IPS-15b (cell line): ENCODE measurements at regions not wholly inside any gene's neighbourhood (a gene's known extent, or its start where the extent isn't known, plus 50 kb on each side); places are given as distances from the start of the nearest gene placed in this dataset.
"Not testable (repeated sequence)": the region's sequence is repeated elsewhere in the genome, so short reads cannot be mapped to it uniquely, and the experiment has no call there.

Experiments used
- H3K27me3 ChIP-seq: one replicate; pipeline ENCODE4 v1.6.1; 2013; ENCODE audit warnings: low read length; ENCODE audit not compliant: control insufficient read depth, insufficient read depth
- H3K36me3 ChIP-seq: one replicate; pipeline ENCODE4 v1.6.1; 2013; ENCODE audit warnings: low read length; ENCODE audit not compliant: control insufficient read depth, insufficient read depth
- H3K4me1 ChIP-seq: one replicate; pipeline ENCODE4 v1.6.1; 2013; ENCODE audit warnings: mild to moderate bottlenecking, low read length; ENCODE audit not compliant: control insufficient read depth, insufficient read depth
- H3K4me3 ChIP-seq: one replicate; pipeline ENCODE4 v1.5.1; 2013; ENCODE audit warnings: low read depth, low read length
- H3K9ac ChIP-seq: one replicate; pipeline ENCODE4 v1.6.1; 2013; ENCODE audit warnings: low read depth, mild to moderate bottlenecking, low read length
- H3K9me3 ChIP-seq: one replicate; pipeline ENCODE4 v1.6.1; 2013; ENCODE audit warnings: mild to moderate bottlenecking, low read length; ENCODE audit not compliant: control insufficient read depth, insufficient read depth

DNA sequence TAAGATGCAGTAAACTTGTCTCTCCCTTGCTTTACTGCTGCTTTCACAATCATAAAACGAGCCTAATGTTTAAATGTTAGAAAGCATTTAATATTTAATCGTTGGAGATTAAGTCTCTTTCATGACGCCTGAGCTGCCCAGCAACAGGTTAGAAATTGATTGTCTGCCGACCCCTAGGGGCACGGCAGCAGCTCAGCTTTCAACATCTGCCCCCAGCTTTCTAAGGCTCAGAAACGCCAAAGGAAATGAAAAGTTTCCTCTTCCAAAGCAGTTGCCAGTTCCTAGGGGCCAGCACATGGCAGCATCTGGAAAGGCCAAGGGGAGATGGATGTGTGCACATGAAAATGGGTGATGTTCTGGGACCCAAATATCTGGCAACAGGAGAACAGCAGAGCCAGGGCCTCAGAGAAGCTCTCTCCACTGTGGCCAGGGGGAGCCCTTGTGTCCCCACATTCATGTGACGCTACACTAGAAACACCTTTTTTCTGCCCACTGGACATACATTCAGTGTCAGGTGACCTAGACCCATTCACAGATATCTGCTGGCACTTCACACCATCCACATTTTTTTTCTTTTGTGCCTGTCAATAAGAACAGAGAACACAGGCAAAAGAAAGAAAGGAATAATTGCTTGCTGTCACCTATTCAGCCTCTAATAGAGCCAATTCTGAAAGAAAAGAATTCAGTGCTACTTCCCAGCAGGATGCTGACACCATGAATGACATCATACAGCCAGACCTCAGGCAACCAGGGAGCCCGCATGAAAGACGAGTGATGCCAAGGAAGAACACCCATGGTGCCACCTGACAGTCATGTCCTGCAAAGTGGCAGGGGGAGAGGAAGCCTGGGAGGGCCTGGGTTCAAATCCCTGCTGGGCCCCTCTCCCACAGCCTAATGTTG is 205.0 kb upstream of the TAS2R1 start:
- no peak overlapping the region for H3K4me3 ChIP-seq
- H3K9me3 ChIP-seq = no peaks in the 10 kb centered on the region
- H3K27me3 ChIP-seq = no peaks in the 10 kb centered on the region
- no peak overlapping the region for H3K9ac ChIP-seq
- no peaks in the 10 kb centered on the region for H3K36me3 ChIP-seq
- peaks cover 14% of the 10 kb centered on the region for H3K4me1 ChIP-seq

DNA sequence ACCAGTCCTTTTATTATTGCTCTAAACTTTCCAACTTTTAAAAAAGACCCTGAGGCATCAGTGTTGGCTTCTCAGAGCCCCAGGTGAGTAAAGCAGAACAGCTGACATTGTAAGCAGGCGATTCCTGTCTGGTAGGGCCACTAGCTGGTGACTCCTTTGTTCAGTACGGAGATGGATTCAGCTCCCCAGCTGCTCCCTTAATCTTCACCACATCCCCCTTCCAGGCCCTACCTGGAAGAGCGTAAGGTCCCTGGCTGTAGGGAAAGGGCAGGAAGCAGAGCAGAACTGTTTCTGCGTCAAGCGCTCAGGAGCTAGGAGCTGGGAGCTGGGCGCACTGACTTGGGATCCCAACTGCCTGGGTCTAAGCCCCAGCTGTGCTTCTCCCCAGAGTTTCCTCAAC is 203.7 kb upstream of the TAS2R1 start:
- Histone ChIP-seq H3K27me3 (no peaks in the 10 kb centered on the region), H3K36me3 (no peaks in the 10 kb centered on the region), H3K4me3 (no peak overlapping the region), H3K4me1 (peaks cover 14% of the 10 kb centered on the region), H3K9me3 (no peaks in the 10 kb centered on the region), H3K9ac (no peak overlapping the region)

DNA sequence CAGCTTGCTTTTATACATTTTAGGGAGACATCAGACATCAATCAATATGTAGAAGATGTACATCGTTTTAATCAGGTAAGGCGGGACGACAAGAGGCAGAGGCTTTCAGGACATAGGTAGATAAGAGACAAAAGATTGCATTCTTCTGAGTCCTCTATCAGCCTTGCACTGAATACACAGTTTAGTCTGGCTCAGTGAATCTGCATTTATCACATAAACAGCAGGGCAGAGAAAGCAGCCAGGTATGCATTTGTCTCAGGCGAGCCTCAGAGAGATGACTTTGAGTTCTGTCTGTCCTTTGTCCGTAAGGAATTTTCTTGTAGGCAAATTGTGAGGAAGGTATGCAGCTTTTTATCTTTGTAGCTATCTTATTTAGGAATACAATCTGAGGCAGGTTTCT is 202.8 kb upstream of the TAS2R1 start:
- Histone ChIP-seq H3K4me3 (no peak overlapping the region), H3K4me1 (peaks cover 14% of the 10 kb centered on the region), H3K36me3 (no peaks in the 10 kb centered on the region), H3K9ac (no peak overlapping the region), H3K9me3 (no peaks in the 10 kb centered on the region), H3K27me3 (no peaks in the 10 kb centered on the region)

DNA sequence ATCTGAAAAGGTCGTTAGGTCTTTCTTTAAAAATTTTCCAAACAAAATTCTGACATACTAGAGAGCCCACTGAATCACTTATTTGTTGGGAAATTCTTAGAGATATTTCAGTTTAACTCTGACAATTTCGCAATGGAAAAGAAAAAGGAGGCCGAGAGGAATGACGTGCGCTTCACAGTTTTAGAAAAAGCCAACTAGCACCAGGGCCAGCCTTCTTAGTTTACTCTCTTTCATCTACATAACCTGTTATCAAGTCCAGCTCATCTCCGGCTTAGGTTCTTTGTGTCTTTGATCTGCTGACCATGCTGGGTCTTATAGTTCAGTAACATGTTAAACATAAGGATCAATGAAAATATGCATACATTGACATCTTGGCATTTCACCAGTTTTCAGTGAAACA is 201.7 kb upstream of the TAS2R1 start:
- Histone ChIP-seq H3K9ac (no peak overlapping the region), H3K27me3 (no peaks in the 10 kb centered on the region), H3K4me1 (peaks cover 14% of the 10 kb centered on the region), H3K36me3 (no peaks in the 10 kb centered on the region), H3K9me3 (no peaks in the 10 kb centered on the region), H3K4me3 (no peak overlapping the region)

DNA sequence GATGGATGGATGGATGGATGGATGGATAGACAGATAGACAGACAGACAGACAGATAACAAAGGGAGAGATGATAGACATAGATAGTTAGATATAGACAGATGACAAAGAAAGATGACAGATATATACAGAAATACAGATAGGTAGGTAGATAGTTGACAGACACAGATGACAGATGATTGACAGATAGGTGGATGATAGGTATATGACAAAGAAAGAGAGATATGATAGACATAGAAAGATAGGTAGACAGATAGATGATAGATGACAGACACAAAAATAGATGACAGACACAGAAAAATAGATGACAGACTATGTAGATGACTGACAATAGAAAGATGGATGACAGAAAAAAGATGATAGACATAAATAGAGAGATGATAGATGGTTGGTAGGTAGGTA is 200.0 kb upstream of the TAS2R1 start:
- Histone ChIP-seq H3K9ac (no peak overlapping the region), H3K27me3 (no peaks in the 10 kb centered on the region), H3K4me1 (peaks cover 14% of the 10 kb centered on the region), H3K36me3 (no peaks in the 10 kb centered on the region), H3K9me3 (no peaks in the 10 kb centered on the region), H3K4me3 (no peak overlapping the region)

DNA sequence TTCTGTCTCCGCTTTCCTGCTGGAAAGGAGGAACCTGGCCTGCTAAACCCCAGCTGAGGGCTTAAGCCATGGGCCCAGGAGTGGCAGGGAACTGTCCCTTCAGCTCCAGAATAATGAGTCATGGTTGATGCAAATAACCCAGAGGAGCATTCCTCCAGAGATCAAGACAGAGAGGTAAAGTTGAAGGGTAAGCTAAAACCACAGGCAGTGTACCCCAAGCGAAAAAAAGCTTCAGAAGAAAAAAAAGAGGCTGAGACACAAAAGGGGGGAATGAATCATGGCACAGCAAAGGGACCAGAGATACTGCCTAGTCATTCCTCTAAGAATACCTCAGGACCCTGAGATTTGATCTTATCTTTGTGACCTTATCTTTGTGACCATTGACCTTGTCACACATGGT is 199.5 kb upstream of the TAS2R1 start:
- H3K4me3 ChIP-seq = no peak overlapping the region
- H3K9ac ChIP-seq = no peak overlapping the region
- no peaks in the 10 kb centered on the region for H3K36me3 ChIP-seq
- no peaks in the 10 kb centered on the region for H3K9me3 ChIP-seq
- peaks cover 14% of the 10 kb centered on the region for H3K4me1 ChIP-seq
- no peaks in the 10 kb centered on the region for H3K27me3 ChIP-seq

DNA sequence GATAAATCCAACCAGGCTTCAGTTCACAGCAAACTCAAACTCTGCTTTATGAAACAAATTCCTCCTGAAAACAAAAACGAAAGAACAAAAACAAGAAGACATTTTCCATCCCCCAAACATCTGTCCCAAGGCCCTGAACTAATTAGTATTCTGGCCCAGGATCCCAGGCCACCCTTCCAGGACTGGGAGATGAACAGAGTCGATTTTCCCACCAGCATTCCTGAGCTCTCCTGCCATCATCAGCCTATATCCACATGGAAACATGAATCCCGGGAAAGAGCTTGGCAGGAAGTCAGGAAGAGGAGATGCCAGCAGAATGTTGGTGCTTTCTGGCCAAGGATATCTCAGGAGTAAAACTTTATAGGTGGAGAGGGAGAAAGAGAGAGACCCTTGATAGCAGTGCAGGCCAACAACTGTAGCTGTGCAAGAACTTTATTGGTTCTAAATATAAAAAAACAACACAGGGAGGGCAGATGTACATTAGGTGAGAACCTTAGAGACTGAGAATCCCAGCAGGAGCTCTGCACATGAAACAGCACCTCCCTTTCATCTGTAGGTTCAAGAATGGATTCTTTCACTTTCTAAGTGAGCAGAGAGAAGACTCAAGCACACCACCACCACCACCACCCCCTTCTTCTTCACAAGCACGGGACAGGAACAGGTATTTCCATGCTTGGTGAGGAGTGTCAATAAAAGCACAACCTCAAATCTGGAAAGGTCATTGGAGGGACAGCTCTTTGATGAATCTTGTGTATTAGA is 190.7 kb upstream of the TAS2R1 start:
- H3K4me1 ChIP-seq = no peaks in the 10 kb centered on the region
- no peaks in the 10 kb centered on the region for H3K9me3 ChIP-seq
- no peaks in the 10 kb centered on the region for H3K27me3 ChIP-seq

DNA sequence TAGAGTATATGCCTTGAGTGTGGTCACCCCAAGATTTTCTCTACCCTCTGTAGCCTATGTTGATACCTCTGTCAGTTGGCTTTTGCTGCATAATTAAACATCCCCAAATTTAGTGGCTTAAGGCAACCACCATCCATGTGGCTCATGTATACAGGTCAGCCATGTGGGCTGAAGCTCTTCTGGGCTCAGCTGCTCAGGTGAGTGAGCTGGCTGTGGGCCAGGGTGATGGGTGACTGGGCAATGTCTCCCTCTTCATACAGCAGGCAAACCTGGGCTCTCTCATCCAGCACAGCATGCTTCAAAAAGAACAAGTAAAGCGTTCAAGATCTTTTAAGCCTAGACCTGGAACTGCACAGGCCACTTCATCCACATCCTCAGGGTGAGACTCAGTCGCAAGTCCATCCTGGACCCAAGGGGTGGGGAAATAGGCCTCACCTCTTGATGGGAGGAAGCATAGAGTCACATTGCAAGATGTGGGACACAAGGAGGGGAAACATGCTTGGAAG is 188.2 kb upstream of the TAS2R1 start:
- Histone ChIP-seq H3K9ac (no peak overlapping the region), H3K9me3 (no peaks in the 10 kb centered on the region), H3K27me3 (no peaks in the 10 kb centered on the region), H3K4me3 (no peak overlapping the region), H3K36me3 (no peaks in the 10 kb centered on the region), H3K4me1 (no peaks in the 10 kb centered on the region)

More for the DNA sequence above, 190.7 kb upstream of the TAS2R1 start:
- no peak overlapping the region for H3K4me3 ChIP-seq
- H3K9ac ChIP-seq = no peak overlapping the region
- H3K36me3 ChIP-seq = no peaks in the 10 kb centered on the region

DNA sequence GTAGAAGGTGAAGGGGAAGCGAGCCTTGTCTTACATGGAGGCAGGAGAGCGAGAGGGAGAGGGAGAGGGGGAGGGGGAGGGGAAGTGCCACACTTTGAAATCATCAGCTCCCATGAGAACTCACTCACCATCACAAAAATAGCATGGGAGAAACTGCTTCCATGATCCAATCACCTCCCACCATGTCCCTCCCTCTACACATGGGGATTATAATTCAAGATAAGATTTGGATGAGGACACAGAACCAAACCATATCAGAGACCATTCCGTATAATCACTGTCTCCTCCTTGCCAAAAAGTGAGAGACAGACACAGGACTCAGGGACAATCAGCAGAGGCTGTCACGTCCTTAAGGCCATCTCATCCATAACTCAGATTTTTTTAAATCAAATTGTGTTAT is 187.7 kb upstream of the TAS2R1 start:
- Histone ChIP-seq H3K9me3 (no peaks in the 10 kb centered on the region), H3K36me3 (no peaks in the 10 kb centered on the region), H3K9ac (no peak overlapping the region), H3K27me3 (no peaks in the 10 kb centered on the region), H3K4me3 (no peak overlapping the region), H3K4me1 (no peaks in the 10 kb centered on the region)

DNA sequence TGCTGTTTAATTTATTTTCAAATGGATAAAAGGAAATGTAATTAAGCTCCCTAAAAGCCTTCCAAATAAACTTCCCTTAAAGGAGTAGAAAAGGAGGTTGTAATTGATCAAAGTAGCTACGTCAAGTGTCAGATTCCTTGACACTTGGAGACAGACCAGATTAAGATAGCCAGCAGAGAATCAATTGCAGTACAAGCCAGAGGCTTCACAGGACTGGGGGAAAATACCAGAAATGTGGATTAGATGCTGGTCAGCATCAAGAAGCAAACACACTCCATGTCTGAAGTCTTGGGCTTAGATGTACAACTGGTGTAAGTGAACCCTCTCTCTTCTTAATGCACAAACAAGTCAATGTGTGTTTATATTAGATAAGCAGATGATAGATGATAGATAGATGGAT is 184.9 kb upstream of the TAS2R1 start:
- Histone ChIP-seq H3K4me1 (no peaks in the 10 kb centered on the region), H3K4me3 (no peak overlapping the region), H3K9ac (no peak overlapping the region), H3K36me3 (no peaks in the 10 kb centered on the region), H3K27me3 (no peaks in the 10 kb centered on the region), H3K9me3 (no peaks in the 10 kb centered on the region)

DNA sequence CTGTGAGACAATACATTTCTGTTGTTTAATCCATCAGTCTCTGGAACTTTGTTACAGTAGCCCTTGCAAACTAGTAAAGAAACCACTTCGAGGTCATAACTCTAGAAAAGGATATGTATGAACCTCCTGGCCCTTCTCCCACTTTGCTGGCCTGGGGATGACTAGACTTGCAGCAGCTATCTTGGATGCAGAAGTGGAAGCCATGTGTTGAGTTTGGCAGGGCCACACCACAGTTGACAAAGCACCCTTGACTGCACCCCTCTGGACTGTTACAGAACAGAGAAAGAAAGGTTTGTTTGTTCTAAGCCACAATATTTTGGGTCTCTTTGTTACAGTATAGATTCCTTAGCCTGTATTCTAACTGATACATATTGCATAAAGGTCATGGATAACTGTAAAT is 183.2 kb upstream of the TAS2R1 start:
- H3K9me3 ChIP-seq = no peaks in the 10 kb centered on the region
- no peaks in the 10 kb centered on the region for H3K4me1 ChIP-seq
- no peak overlapping the region for H3K4me3 ChIP-seq
- no peak overlapping the region for H3K9ac ChIP-seq
- H3K27me3 ChIP-seq = no peaks in the 10 kb centered on the region
- no peaks in the 10 kb centered on the region for H3K36me3 ChIP-seq

DNA sequence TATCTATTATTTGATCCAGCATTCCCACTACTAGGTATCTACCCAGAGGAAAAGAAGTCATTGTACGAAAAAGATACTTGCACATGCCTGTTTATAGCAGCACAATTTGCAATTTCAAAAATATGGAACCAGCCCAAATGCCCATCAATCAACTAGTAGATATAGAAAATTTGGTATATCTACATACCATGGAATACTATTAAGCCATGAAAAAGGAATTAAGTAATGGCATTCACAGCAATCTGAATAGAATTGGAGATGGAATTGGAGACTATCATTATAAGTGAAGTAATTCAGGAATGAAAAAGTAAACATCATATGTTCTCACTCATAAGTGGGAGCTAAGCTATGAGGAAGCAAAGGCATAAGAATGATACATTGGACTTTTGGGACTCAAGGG is 177.2 kb upstream of the TAS2R1 start:
- H3K9me3 ChIP-seq, H3K4me3 ChIP-seq, H3K27me3 ChIP-seq, H3K36me3 ChIP-seq, H3K9ac ChIP-seq, H3K4me1 ChIP-seq: not testable (repeated sequence)
